ENCODE measurements at regions not wholly inside any gene's neighbourhood (a gene's known extent, or its start where the extent isn't known, plus 50 kb on each side); places are given as distances from the start of the nearest gene placed in this dataset.

DNA sequence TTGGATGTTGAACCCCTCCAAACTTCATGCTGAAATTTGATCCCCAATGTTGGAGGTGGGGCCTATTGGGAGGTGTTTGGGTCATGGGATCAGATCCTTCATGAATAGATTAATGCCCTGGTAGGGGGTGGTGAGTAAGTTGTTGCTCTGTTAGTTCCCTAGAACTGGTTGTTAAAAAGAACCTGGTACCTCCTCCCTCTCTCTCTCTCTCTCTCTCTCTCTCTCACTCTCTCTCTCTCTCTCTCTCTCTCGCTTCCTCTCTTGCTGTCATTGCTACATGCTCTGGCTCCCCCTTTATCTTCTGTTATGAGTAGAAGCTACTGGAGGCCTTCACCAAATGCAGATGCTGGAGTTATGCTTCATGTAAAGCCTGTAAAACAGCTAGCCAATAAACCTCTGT, 498.2 kb upstream of the NR5A2 start:
- TF ChIP-seq ZNF274 (CRISPR knock-in tag; IDR thresholded peaks at IDR 0.05) (no peak), ETV6 (CRISPR knock-in tag; conservative IDR thresholded peaks at IDR 0.05) (no peak), ZNF776 (CRISPR knock-in tag; IDR thresholded peaks at IDR 0.05) (no peak), HNRNPUL1 (IDR thresholded peaks at IDR 0.05; ENCODE audit: low read depth, low read length) (no peak)
- TF ChIP-seq, protein P1, sequence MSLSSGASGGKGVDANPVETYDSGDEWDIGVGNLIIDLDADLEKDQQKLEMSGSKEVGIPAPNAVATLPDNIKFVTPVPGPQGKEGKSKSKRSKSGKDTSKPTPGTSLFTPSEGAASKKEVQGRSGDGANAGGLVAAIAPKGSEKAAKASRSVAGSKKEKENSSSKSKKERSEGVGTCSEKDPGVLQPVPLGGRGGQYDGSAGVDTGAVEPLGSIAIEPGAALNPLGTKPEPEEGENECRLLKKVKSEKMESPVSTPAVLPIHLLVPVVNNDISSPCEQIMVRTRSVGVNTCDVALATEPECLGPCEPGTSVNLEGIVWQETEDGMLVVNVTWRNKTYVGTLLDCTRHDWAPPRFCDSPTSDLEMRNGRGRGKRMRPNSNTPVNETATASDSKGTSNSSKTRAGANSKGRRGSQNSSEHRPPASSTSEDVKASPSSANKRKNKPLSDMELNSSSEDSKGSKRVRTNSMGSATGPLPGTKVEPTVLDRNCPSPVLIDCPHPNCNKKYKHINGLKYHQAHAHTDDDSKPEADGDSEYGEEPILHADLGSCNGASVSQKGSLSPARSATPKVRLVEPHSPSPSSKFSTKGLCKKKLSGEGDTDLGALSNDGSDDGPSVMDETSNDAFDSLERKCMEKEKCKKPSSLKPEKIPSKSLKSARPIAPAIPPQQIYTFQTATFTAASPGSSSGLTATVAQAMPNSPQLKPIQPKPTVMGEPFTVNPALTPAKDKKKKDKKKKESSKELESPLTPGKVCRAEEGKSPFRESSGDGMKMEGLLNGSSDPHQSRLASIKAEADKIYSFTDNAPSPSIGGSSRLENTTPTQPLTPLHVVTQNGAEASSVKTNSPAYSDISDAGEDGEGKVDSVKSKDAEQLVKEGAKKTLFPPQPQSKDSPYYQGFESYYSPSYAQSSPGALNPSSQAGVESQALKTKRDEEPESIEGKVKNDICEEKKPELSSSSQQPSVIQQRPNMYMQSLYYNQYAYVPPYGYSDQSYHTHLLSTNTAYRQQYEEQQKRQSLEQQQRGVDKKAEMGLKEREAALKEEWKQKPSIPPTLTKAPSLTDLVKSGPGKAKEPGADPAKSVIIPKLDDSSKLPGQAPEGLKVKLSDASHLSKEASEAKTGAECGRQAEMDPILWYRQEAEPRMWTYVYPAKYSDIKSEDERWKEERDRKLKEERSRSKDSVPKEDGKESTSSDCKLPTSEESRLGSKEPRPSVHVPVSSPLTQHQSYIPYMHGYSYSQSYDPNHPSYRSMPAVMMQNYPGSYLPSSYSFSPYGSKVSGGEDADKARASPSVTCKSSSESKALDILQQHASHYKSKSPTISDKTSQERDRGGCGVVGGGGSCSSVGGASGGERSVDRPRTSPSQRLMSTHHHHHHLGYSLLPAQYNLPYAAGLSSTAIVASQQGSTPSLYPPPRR (CRISPR knock-in tag; IDR thresholded peaks at IDR 0.05; ENCODE audit: borderline replicate concordance): no peak
